ENCODE measurements at regions not wholly inside any gene's neighbourhood (a gene's known extent, or its start where the extent isn't known, plus 50 kb on each side); places are given as distances from the start of the nearest gene placed in this dataset.

GRCh38 chr1:239587574-239588369 lies 201.4 kb downstream of the CHRM3 start:
- Histone ChIP-seq H3K9me3 (no peaks in the 10 kb centered on the region), H3K4me1 (peaks cover 0 to 34% (median 17%) of the 10 kb centered on the region in 4 donors), H3K4me3 (no peak overlapping the region), H3K36me3 (no peaks in the 10 kb centered on the region), H3K27me3 (no peaks in the 10 kb centered on the region), H3K27ac (peak overlapping the region in 1 of 4 donors; percentile 41)
- TF ChIP-seq EP300 (IDR thresholded peaks at IDR 0.05) (no peak), POLR2A (IDR thresholded peaks at IDR 0.05) (no peak), POLR2AphosphoS5 (IDR thresholded peaks at IDR 0.05) (no peak), CTCF (IDR thresholded peaks at IDR 0.05) (no peak)
- intact Hi-C loops (cut with DNase I), result no loop called here
- no peak for DNase-seq
- 86 to 88% methylated on average over 6 of the region's 6 CpGs for WGBS, 2 donors

GRCh38 chr1:239590556-239590955 lies 204.2 kb downstream of the CHRM3 start:
- Histone ChIP-seq H3K36me3 (no peaks in the 10 kb centered on the region), H3K27me3 (no peaks in the 10 kb centered on the region), H3K27ac (peak overlapping the region in 1 of 4 donors; percentile 51), H3K4me1 (peaks cover 0 to 29% (median 8%) of the 10 kb centered on the region in 4 donors), H3K9me3 (no peaks in the 10 kb centered on the region), H3K4me3 (no peak overlapping the region)
- no peak for DNase-seq
- intact Hi-C loops (cut with DNase I), result loop anchor here (5.0 kb wide), 1 partner anchor 203 kb away; the partner anchor contains the start of gene CHRM3
- no peak for TF ChIP-seq POLR2AphosphoS5 (IDR thresholded peaks at IDR 0.05)
- TF ChIP-seq CTCF (IDR thresholded peaks at IDR 0.05), result no peak
- no peak for TF ChIP-seq EP300 (IDR thresholded peaks at IDR 0.05)
- TF ChIP-seq POLR2A (IDR thresholded peaks at IDR 0.05), result no peak

- WGBS, 2 donors, result 92 to 94% methylated on average over 4 of the region's 4 CpGs
- no peak overlapping the region for H3K27ac ChIP-seq
- no peaks in the 10 kb centered on the region for H3K9me3 ChIP-seq
- peaks cover 0 to 31% (median 3%) of the 10 kb centered on the region in 4 donors for H3K4me1 ChIP-seq
- H3K27me3 ChIP-seq, result no peaks in the 10 kb centered on the region
- intact Hi-C loops (cut with DNase I), result loop anchor here (5.0 kb wide), 1 partner anchor 206 kb away; the partner anchor contains the start of gene CHRM3
- DNase-seq, result no peak
- H3K36me3 ChIP-seq, result no peaks in the 10 kb centered on the region
- no peak overlapping the region for H3K4me3 ChIP-seq
- TF ChIP-seq POLR2AphosphoS5 (IDR thresholded peaks at IDR 0.05), result no peak
- TF ChIP-seq CTCF (IDR thresholded peaks at IDR 0.05), result no peak
- TF ChIP-seq POLR2A (IDR thresholded peaks at IDR 0.05), result no peak
- no peak for TF ChIP-seq EP300 (IDR thresholded peaks at IDR 0.05)
Measured at GRCh38 chr1:239593527-239593926, 207.2 kb downstream of the CHRM3 start.

GRCh38 chr1:239600588-239600987 lies 214.2 kb downstream of the CHRM3 start:
- TF ChIP-seq CTCF (IDR thresholded peaks at IDR 0.05) (no peak), POLR2AphosphoS5 (IDR thresholded peaks at IDR 0.05) (no peak), POLR2A (IDR thresholded peaks at IDR 0.05) (no peak), EP300 (IDR thresholded peaks at IDR 0.05) (no peak)
- H3K27me3 ChIP-seq, result no peaks in the 10 kb centered on the region
- intact Hi-C loops (cut with DNase I), result no loop called here

More at GRCh38 chr1:239600588-239600987, 214.2 kb downstream of the CHRM3 start:
- Histone ChIP-seq H3K36me3 (no peaks in the 10 kb centered on the region), H3K27ac (no peak overlapping the region), H3K9me3 (no peaks in the 10 kb centered on the region), H3K4me1 (peaks cover 0 to 20% (median 3%) of the 10 kb centered on the region in 4 donors), H3K4me3 (no peak overlapping the region)
- no peak for DNase-seq
